ENCODE measurements at regions not wholly inside any gene's neighbourhood (a gene's known extent, or its start where the extent isn't known, plus 50 kb on each side); places are given as distances from the start of the nearest gene placed in this dataset.
"Not testable (repeated sequence)": the region's sequence is repeated elsewhere in the genome, so short reads cannot be mapped to it uniquely, and the experiment has no call there.

- TF ChIP-seq POLR2A (IDR thresholded peaks at IDR 0.05; ENCODE audit: low read length) (no peak), GATA1 (IDR thresholded peaks at IDR 0.05; ENCODE audit: low read depth, low read length) (no peak)
- DNase-seq, result no peak
Observed at GRCh38 chr1:47598357-47598756, 160.5 kb downstream of the FOXD2 start.

GRCh38 chr1:47599777-47600176 lies 161.9 kb downstream of the FOXD2 start:
- TF ChIP-seq GATA1 (IDR thresholded peaks at IDR 0.05; ENCODE audit: low read depth, low read length) (no peak), POLR2A (IDR thresholded peaks at IDR 0.05; ENCODE audit: low read length) (no peak)
- no peak for DNase-seq

GRCh38 chr1:47602491-47602890 lies 164.6 kb downstream of the FOXD2 start:
- not testable (repeated sequence) for DNase-seq

GRCh38 chr1:47604869-47605268 lies 167.0 kb downstream of the FOXD2 start:
- not testable (repeated sequence) for DNase-seq

- TF ChIP-seq GATA1 (IDR thresholded peaks at IDR 0.05; ENCODE audit: low read depth, low read length) (no peak), POLR2A (IDR thresholded peaks at IDR 0.05; ENCODE audit: low read length) (no peak)
- no peak for DNase-seq
Observed at GRCh38 chr1:47608296-47608875, 170.5 kb downstream of the FOXD2 start.

- no peak for DNase-seq
- TF ChIP-seq POLR2A (IDR thresholded peaks at IDR 0.05; ENCODE audit: low read length) (no peak), GATA1 (IDR thresholded peaks at IDR 0.05; ENCODE audit: low read depth, low read length) (no peak)
Observed at GRCh38 chr1:47611992-47612391, 174.1 kb downstream of the FOXD2 start.

- TF ChIP-seq POLR2A (IDR thresholded peaks at IDR 0.05; ENCODE audit: low read length), result no peak
- TF ChIP-seq GATA1 (IDR thresholded peaks at IDR 0.05; ENCODE audit: low read depth, low read length), result no peak
- no peak for DNase-seq
Observed at GRCh38 chr1:47612819-47613218, 175.0 kb downstream of the FOXD2 start.

GRCh38 chr1:47616036-47616435 lies 178.2 kb downstream of the FOXD2 start:
- TF ChIP-seq POLR2A (IDR thresholded peaks at IDR 0.05; ENCODE audit: low read length) (no peak), GATA1 (IDR thresholded peaks at IDR 0.05; ENCODE audit: low read depth, low read length) (no peak)
- DNase-seq, result no peak

- TF ChIP-seq POLR2A (IDR thresholded peaks at IDR 0.05; ENCODE audit: low read length), result no peak
- no peak for TF ChIP-seq GATA1 (IDR thresholded peaks at IDR 0.05; ENCODE audit: low read depth, low read length)
- no peak for DNase-seq
Observed at GRCh38 chr1:47616906-47617305, 179.1 kb downstream of the FOXD2 start.

GRCh38 chr1:47617381-47618221 lies 179.8 kb downstream of the FOXD2 start:
- no peak for DNase-seq

GRCh38 chr1:47618222-47618720 lies 180.4 kb downstream of the FOXD2 start:
- no peak for TF ChIP-seq GATA1 (IDR thresholded peaks at IDR 0.05; ENCODE audit: low read depth, low read length)
- TF ChIP-seq POLR2A (IDR thresholded peaks at IDR 0.05; ENCODE audit: low read length), result no peak
- no peak for DNase-seq

More at GRCh38 chr1:47617381-47618221, 179.8 kb downstream of the FOXD2 start:
- no peak for TF ChIP-seq POLR2A (IDR thresholded peaks at IDR 0.05; ENCODE audit: low read length)
- TF ChIP-seq GATA1 (IDR thresholded peaks at IDR 0.05; ENCODE audit: low read depth, low read length), result no peak

GRCh38 chr1:47618830-47619229 lies 181.0 kb downstream of the FOXD2 start:
- no peak for TF ChIP-seq GATA1 (IDR thresholded peaks at IDR 0.05; ENCODE audit: low read depth, low read length)
- no peak for TF ChIP-seq POLR2A (IDR thresholded peaks at IDR 0.05; ENCODE audit: low read length)
- no peak for DNase-seq

- no peak for DNase-seq
Observed at GRCh38 chr1:47621483-47621882, 183.6 kb downstream of the FOXD2 start.

GRCh38 chr1:47621977-47622376 lies 184.1 kb downstream of the FOXD2 start:
- no peak for DNase-seq
- no peak for TF ChIP-seq POLR2A (IDR thresholded peaks at IDR 0.05; ENCODE audit: low read length)
- TF ChIP-seq GATA1 (IDR thresholded peaks at IDR 0.05; ENCODE audit: low read depth, low read length), result no peak

More at GRCh38 chr1:47621483-47621882, 183.6 kb downstream of the FOXD2 start:
- no peak for TF ChIP-seq POLR2A (IDR thresholded peaks at IDR 0.05; ENCODE audit: low read length)
- no peak for TF ChIP-seq GATA1 (IDR thresholded peaks at IDR 0.05; ENCODE audit: low read depth, low read length)
